ENCODE measurements at regions not wholly inside any gene's neighbourhood (a gene's known extent, or its start where the extent isn't known, plus 50 kb on each side); places are given as distances from the start of the nearest gene placed in this dataset.

DNA sequence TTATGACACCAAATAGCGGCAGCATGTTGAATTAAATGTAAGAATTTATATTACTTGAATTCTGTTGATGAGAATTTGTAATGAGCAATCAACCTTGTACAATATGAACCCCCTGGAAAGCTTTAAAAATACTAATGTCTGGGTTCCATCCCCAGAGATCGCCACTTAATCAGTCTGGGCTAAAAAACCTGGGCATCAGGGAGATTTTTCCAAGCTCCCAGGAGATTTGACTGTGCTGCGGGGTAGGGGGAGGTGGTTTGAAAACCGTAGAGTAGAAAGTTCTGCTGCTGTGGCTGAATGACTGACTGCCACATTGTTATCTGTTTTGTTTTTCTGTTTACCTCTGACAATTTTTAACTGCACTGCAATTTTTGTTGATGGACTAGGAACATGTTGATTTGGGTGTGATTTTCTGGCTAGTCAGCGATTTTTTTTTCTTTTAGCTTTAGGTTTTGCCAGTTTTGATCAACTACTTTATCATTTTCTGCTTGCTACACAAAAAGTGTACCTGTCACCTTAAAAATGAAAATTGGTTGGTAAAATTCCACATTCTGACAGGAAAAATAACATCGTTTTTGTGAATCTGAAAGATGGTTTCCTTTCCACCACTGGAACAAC, 79.3 kb downstream of the PCTP start:
- DNase-seq (ENCODE audit: low read depth): no peak
- TF ChIP-seq, protein P1, sequence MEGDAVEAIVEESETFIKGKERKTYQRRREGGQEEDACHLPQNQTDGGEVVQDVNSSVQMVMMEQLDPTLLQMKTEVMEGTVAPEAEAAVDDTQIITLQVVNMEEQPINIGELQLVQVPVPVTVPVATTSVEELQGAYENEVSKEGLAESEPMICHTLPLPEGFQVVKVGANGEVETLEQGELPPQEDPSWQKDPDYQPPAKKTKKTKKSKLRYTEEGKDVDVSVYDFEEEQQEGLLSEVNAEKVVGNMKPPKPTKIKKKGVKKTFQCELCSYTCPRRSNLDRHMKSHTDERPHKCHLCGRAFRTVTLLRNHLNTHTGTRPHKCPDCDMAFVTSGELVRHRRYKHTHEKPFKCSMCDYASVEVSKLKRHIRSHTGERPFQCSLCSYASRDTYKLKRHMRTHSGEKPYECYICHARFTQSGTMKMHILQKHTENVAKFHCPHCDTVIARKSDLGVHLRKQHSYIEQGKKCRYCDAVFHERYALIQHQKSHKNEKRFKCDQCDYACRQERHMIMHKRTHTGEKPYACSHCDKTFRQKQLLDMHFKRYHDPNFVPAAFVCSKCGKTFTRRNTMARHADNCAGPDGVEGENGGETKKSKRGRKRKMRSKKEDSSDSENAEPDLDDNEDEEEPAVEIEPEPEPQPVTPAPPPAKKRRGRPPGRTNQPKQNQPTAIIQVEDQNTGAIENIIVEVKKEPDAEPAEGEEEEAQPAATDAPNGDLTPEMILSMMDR (IDR thresholded peaks at IDR 0.05; ENCODE audit: insufficient read depth, low read depth, low read length, missing control alignments): no peak
- H3K4me3 ChIP-seq (ENCODE audit: low read length): no peak overlapping the region

DNA sequence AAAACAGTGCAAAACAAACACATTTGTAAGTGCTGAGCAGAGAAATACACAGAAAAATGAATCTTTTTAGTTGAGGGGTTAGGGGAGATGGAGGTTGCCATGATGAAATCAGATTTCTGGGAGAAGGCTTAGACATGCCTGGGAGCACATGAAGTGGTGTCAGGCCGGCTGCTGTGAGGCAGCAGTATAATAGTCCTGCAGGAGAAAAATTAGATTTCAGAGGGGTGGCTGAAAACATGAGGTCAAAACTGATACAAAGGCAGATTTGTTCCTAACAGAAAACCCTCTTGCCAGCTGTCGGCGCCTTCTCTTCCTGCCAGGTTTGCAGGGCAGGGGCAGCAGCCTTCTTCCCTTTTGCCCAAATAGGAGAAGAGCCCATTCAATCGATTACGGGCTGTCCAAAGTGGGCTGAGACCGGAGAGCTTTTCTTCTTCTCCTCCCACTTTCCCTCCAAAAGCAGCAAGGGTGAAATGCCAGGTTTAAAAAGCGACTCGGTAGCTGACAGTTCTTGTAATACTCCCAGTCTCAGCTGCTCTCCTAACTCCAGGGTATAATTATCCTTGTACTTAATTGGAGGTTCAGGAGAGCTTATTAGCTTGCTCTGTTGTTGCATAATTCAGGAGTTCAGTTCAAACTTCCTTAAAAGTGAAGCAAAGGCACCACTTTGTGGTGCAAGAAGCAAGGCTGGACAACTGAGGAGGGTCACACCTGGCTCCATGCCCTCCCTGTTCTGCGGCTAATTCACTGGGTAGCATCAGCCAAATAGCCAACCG, 80.0 kb downstream of the PCTP start:
- no peak overlapping the region for H3K4me3 ChIP-seq (ENCODE audit: low read length)
- TF ChIP-seq, protein P1 (IDR thresholded peaks at IDR 0.05; ENCODE audit: insufficient read depth, low read depth, low read length, missing control alignments): no peak
- DNase-seq (ENCODE audit: low read depth): no peak

DNA sequence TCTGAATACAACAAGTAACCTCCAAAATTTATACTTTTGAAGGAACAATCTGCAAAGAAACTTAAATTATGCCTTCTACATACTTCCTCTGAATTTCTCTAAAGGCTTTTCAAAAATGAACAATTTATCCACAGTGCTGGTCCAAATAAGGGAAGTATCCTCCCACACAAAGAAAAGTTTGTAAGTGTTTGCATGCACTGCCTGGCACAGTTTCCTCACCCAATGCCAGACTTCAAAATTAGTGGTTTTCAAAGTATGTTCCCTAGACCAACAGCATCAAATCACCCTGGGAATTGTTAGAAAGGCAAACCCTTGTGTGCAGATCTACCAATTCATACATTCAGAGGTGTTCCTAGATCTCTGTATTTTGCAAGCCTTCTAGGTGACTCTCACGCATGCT, 82.5 kb downstream of the PCTP start:
- H3K4me3 ChIP-seq (ENCODE audit: low read length): no peak overlapping the region
- DNase-seq (ENCODE audit: low read depth): no peak
- TF ChIP-seq, protein P1 (IDR thresholded peaks at IDR 0.05; ENCODE audit: insufficient read depth, low read depth, low read length, missing control alignments): no peak

DNA sequence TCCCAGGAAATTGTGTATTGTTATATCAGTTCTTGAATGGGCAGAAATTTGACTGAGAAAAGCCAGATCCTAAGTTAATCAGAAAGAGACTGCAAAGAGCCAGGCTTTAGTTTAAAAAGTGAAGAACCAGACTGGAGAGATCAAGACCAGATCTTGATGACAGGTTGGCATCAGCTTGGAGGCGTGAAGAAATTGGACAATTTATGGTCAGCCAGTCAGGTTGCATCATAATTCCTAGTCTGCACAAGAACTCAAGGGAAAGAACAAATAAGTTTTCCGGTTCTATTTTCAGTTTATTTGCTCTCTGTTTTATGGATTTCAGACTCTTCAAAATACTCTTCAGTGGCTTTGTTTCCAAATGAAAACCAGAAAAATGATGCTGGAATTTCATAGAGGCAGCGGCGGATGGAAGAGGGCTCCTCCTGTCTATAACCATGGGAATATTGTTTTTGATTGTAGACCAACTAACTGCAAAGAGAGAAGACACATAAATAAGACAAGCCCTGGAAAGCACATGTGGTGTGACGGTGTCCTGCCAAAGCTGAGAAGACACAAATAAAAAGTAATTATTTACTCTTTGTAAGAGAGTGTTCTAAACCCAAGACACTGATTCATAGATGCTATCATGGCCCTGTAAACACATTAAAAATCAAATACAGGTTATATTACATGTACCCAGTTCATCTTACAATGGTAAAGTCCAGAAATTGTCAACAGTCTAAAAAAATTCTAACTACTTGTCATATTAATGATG, 91.7 kb downstream of the PCTP start:
- TF ChIP-seq, protein P1 (IDR thresholded peaks at IDR 0.05; ENCODE audit: insufficient read depth, low read depth, low read length, missing control alignments): no peak
- no peak overlapping the region for H3K4me3 ChIP-seq (ENCODE audit: low read length)
- no peak for DNase-seq (ENCODE audit: low read depth)

DNA sequence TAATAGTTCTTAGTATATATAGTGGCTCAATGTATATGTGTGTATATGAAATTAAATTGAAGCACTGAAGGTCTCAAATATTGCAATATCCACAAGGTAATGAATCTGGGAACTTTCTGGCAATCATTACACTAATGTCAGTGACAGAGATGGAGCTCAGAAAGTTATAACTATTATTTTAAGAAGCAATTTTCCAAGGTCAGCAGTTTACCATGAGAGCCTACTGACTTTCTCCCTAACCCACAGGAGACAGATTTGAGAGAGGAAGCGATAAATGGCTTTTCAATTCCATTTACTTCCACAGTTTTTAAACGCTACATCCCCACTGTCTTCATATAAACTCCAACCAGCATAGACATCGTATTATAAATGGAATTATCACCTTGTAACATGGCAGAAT, 92.9 kb downstream of the PCTP start:
- no peak for DNase-seq (ENCODE audit: low read depth)
- TF ChIP-seq, protein P1 (IDR thresholded peaks at IDR 0.05; ENCODE audit: insufficient read depth, low read depth, low read length, missing control alignments): no peak
- no peak overlapping the region for H3K4me3 ChIP-seq (ENCODE audit: low read length)

DNA sequence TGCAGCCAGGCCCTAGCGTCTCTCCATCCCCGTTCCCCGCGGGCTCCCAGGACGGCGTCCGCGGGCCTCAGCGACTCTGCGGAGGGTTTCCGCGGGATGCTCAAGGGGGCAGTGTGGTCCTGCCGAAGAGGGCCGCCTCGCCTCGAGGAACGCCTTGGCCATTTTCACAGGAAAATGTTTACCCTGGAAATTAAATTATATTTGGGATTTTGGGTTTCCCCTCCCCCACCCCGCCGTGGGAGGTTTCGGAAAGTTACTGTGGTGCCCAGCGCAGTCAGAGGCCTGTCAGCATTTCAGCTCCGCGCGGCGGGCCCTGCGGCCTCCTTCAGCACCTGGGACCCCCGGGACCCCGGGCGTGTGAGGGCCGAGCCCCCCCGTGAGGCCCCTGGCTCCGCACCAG, 94.5 kb downstream of the PCTP start:
- TF ChIP-seq, protein P1 (IDR thresholded peaks at IDR 0.05; ENCODE audit: insufficient read depth, low read depth, low read length, missing control alignments): no peak
- peak; percentile 11 for DNase-seq (ENCODE audit: low read depth)
- no peak overlapping the region for H3K4me3 ChIP-seq (ENCODE audit: low read length)
